ENCODE measurements at regions not wholly inside any gene's neighbourhood (a gene's known extent, or its start where the extent isn't known, plus 50 kb on each side); places are given as distances from the start of the nearest gene placed in this dataset.

DNA sequence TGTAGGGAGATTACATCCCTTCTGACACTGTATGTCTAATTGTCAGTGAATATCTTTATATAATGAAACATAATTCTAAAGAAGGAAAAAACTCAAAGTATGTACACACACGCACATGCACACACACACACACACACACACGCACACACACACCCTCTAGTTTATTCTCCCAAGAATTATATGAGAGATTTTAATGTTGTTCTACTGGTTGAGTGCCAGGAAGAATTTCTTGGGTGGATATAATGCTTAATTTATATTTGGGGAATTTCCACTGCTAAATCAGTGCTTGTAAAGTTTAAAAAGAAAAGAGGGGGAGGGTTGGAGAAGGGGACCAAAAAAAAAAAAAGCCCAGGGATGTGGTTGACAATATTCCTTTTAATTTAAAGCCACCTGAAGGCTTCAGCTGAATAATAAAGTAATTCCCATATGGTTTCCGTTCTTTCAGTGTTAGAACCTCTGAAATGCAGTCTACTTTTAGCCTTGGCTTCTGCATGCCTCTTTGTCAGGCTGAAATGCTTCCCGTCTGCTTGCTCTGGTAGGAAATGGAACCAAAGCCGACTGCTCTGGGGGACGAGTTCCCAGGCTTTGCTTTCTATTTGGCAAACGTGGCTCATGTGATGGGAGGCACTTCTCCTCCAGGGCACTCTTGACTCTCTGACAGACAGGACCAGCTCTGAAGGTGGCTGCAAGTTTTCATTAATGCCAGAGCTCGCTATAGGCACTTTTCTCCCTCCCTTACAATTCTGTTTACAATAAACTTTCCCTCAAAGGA, 225.4 kb downstream of the PRL start:
- TF ChIP-seq, protein P1, sequence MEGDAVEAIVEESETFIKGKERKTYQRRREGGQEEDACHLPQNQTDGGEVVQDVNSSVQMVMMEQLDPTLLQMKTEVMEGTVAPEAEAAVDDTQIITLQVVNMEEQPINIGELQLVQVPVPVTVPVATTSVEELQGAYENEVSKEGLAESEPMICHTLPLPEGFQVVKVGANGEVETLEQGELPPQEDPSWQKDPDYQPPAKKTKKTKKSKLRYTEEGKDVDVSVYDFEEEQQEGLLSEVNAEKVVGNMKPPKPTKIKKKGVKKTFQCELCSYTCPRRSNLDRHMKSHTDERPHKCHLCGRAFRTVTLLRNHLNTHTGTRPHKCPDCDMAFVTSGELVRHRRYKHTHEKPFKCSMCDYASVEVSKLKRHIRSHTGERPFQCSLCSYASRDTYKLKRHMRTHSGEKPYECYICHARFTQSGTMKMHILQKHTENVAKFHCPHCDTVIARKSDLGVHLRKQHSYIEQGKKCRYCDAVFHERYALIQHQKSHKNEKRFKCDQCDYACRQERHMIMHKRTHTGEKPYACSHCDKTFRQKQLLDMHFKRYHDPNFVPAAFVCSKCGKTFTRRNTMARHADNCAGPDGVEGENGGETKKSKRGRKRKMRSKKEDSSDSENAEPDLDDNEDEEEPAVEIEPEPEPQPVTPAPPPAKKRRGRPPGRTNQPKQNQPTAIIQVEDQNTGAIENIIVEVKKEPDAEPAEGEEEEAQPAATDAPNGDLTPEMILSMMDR (IDR thresholded peaks at IDR 0.05; ENCODE audit: low read length) = no peak
- TF ChIP-seq EZH2 (optimal IDR thresholded peaks at IDR 0.05; ENCODE audit: low read depth, low read length) = no peak

All from MM.1S (cell line).